ENCODE measurements at regions not wholly inside any gene's neighbourhood (a gene's known extent, or its start where the extent isn't known, plus 50 kb on each side); places are given as distances from the start of the nearest gene placed in this dataset.

DNA sequence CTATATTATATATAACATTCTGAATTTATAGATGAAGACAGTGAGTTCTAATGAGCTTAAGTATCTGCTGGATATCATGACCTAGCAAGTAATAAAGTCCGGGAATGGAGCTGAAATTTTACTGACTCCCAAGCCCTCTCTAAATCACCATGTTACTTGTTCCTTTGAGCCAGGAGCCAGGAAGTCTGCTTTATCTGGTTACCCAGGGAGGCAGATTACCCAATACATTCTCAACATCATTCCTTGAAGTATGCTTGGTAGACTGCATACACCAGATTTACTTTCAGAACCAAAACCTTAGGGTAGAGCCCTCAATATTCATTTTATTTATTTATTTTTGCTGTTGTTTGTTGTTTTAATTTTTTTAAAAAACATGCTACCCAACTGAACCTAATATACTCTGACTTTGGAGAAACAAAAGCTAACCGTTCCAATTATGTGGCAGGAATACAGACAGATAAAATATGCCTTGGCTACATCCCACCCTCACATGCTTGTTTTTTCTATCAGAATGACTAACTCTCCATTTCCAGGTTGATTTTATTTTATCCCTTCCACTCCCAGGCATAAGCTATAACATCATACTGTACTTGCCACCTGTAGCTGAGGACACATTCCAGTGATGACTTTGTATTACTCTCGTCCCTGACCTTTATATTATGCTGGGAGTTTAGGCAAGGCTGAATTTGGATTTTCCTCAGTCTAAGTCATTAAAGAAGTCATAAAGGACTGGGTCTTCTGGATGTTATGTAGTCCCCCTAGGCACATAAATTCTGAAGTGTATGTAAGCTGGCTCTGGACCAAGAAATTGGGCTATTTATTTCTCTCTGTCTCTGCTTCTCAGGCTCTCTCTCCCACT is 82.0 kb downstream of the YIPF5 start:
- TF ChIP-seq, protein P1, sequence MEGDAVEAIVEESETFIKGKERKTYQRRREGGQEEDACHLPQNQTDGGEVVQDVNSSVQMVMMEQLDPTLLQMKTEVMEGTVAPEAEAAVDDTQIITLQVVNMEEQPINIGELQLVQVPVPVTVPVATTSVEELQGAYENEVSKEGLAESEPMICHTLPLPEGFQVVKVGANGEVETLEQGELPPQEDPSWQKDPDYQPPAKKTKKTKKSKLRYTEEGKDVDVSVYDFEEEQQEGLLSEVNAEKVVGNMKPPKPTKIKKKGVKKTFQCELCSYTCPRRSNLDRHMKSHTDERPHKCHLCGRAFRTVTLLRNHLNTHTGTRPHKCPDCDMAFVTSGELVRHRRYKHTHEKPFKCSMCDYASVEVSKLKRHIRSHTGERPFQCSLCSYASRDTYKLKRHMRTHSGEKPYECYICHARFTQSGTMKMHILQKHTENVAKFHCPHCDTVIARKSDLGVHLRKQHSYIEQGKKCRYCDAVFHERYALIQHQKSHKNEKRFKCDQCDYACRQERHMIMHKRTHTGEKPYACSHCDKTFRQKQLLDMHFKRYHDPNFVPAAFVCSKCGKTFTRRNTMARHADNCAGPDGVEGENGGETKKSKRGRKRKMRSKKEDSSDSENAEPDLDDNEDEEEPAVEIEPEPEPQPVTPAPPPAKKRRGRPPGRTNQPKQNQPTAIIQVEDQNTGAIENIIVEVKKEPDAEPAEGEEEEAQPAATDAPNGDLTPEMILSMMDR (conservative IDR thresholded peaks at IDR 0.05; ENCODE audit: low read depth, low read length), result no peak
- TF ChIP-seq EZH2phosphoT487 (IDR thresholded peaks at IDR 0.05; ENCODE audit: borderline replicate concordance, low read length) (no peak), EZH2 (IDR thresholded peaks at IDR 0.05; ENCODE audit: low read length, unreplicated experiment) (no peak)

Data from PC-3 (cell line).